Endodermal cell (in vitro differentiated cells): ENCODE measurements at regions not wholly inside any gene's neighbourhood (a gene's known extent, or its start where the extent isn't known, plus 50 kb on each side); places are given as distances from the start of the nearest gene placed in this dataset.

Source experiments
- DNase-seq: peaks from one replicate; pipeline ENCODE4 v3.0.0-alpha.2; 2017
- H3K27ac ChIP-seq: 2 replicates; pipeline ENCODE4 v1.5.1; 2013; ENCODE audit warnings: mild to moderate bottlenecking, low read depth, low read length, moderate library complexity
- H3K27me3 ChIP-seq: 2 replicates; pipeline ENCODE4 v1.6.1; 2013; ENCODE audit warnings: mild to moderate bottlenecking, low read length, moderate library complexity; ENCODE audit not compliant: insufficient read depth, control insufficient read depth, poor library complexity, severe bottlenecking
- H3K36me3 ChIP-seq: 2 replicates; pipeline ENCODE4 v1.7.0; 2013; ENCODE audit warnings: mild to moderate bottlenecking, low read length, moderate library complexity; ENCODE audit not compliant: control insufficient read depth, insufficient read depth
- H3K4me1 ChIP-seq: one replicate; pipeline ENCODE4 v1.7.0; 2013; ENCODE audit warnings: low read length; ENCODE audit not compliant: control insufficient read depth, insufficient read depth
- H3K4me3 ChIP-seq: 2 replicates; pipeline ENCODE4 v1.5.1; 2013; ENCODE audit warnings: mild to moderate bottlenecking, low read length, moderate library complexity
- H3K9ac ChIP-seq: 2 replicates; pipeline ENCODE4 v1.6.1; 2013; ENCODE audit warnings: mild to moderate bottlenecking, low read length, moderate library complexity; ENCODE audit not compliant: poor library complexity, severe bottlenecking; ENCODE audit errors: extremely low read depth
- H3K9me3 ChIP-seq: 2 replicates; pipeline ENCODE4 v1.6.1; 2013; ENCODE audit warnings: mild to moderate bottlenecking, low read length, moderate library complexity; ENCODE audit not compliant: control insufficient read depth
- H3K27ac Mint-ChIP-seq: 2 replicates; pipeline ENCODE4 v1.8.0; 2020; ENCODE audit warnings: mixed read lengths
- H3K27me3 Mint-ChIP-seq: 2 replicates; pipeline ENCODE4 v1.8.0; 2021; ENCODE audit warnings: mild to moderate bottlenecking, mixed read lengths; ENCODE audit not compliant: insufficient read depth
- H3K36me3 Mint-ChIP-seq: 2 replicates; pipeline ENCODE4 v1.8.0; 2020; ENCODE audit warnings: low read depth, mixed read lengths
- H3K4me1 Mint-ChIP-seq: 2 replicates; pipeline ENCODE4 v1.8.0; 2020; ENCODE audit warnings: mixed read lengths
- H3K4me3 Mint-ChIP-seq: 2 replicates; pipeline ENCODE4 v1.8.0; 2020; ENCODE audit warnings: mild to moderate bottlenecking, moderate library complexity, mixed read lengths
- H3K9me3 Mint-ChIP-seq: 2 replicates; pipeline ENCODE4 v1.8.0; 2020; ENCODE audit warnings: mild to moderate bottlenecking, mixed read lengths
- WGBS, 2 experiments: methylation state at CpG; one replicate each; pipeline versions ENCODE4 v1.1.5 to v1.1.7; 2013; ENCODE audit warnings: missing lambda C conversion rate in 2 of 2, mixed read lengths in 1 of 2; ENCODE audit not compliant: insufficient coverage in 1 of 2, insufficient read length in 1 of 2; 5-methylcytosine and 5-hydroxymethylcytosine counted together
- TF ChIP-seq, protein P1 (sequence below): fragments of 200-600 bp; sonication (generic); conservative IDR thresholded peaks from 2 replicates; pipeline ENCODE4 v1.5.0; 2021; ENCODE audit warnings: antibody characterized with exemption, mild to moderate bottlenecking

DNA sequence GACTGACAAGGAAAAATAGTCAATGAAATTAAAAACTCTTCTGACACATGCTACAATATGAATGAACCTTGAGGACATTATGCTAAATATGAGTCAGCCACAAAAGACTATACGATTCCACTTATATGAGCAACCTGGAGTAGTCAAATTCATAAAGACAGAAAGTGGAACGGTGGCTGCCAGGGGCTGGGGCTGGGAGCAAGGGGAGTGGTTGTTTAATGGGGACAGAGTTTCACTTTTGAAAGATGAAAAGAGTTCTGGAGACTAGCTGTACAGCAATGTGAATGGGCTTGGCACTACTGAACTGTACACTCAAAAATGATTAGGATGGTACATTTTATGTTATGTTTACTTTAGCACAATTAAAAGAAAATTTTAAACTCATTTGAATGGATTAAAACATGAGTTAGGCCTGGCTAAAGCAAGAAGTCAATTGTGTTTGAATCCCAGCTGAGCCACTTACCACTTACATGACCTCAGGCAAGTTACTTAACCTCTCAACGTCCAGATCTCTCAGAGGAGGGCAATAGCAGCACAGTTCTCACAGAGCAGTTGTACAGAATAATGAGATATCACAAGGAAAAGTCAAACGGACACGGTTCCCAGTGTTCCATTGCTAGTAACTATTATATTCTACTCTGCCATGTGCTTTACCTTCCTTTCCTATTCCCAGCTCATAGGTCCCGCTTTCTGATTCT, 102.5 kb downstream of the SPTSSA start:
- H3K9me3 Mint-ChIP-seq, result no peaks in the 10 kb centered on the region

DNA sequence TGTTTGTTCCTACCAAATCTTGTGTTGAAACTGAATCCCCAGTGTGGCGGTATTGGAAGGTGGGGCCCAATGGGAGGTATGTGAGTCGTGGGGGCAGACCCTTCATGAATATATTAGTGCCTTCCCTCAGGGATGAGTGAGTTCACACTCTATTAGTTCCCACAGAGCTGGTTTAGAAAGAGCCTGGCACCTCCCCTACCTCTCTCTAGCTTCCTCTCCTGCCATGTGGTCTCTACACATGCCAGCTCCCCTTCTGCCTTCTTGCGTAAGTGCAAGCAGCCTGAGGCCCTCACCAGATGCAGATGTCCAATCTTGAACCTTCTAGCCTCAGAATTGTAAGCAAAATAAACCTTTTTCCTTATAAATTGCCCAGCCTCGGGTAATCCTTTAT, 105.8 kb downstream of the SPTSSA start:
- no peaks in the 10 kb centered on the region for H3K9me3 ChIP-seq
- DNase-seq, result peak; percentile 78
- 81 to 100% methylated on average over 1 to 4 of the region's 4 CpGs for WGBS, 2 experiments
- Mint-ChIP-seq H3K4me3 (no peak overlapping the region), H3K9me3 (no peaks in the 10 kb centered on the region), H3K4me1 (peaks cover 9% of the 10 kb centered on the region), H3K27ac (no peak overlapping the region), H3K36me3 (no peaks in the 10 kb centered on the region), H3K27me3 (no peaks in the 10 kb centered on the region)
- H3K27me3 ChIP-seq, result peaks cover 14% of the 10 kb centered on the region
- no peak overlapping the region for H3K27ac ChIP-seq
- H3K4me3 ChIP-seq, result no peak overlapping the region
- TF ChIP-seq, protein P1, sequence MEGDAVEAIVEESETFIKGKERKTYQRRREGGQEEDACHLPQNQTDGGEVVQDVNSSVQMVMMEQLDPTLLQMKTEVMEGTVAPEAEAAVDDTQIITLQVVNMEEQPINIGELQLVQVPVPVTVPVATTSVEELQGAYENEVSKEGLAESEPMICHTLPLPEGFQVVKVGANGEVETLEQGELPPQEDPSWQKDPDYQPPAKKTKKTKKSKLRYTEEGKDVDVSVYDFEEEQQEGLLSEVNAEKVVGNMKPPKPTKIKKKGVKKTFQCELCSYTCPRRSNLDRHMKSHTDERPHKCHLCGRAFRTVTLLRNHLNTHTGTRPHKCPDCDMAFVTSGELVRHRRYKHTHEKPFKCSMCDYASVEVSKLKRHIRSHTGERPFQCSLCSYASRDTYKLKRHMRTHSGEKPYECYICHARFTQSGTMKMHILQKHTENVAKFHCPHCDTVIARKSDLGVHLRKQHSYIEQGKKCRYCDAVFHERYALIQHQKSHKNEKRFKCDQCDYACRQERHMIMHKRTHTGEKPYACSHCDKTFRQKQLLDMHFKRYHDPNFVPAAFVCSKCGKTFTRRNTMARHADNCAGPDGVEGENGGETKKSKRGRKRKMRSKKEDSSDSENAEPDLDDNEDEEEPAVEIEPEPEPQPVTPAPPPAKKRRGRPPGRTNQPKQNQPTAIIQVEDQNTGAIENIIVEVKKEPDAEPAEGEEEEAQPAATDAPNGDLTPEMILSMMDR, result no peak
- H3K4me1 ChIP-seq, result no peaks in the 10 kb centered on the region
- no peaks in the 10 kb centered on the region for H3K36me3 ChIP-seq
- no peak overlapping the region for H3K9ac ChIP-seq

More for the DNA sequence above, 102.5 kb downstream of the SPTSSA start:
- H3K27me3 Mint-ChIP-seq, result no peaks in the 10 kb centered on the region
- H3K27ac Mint-ChIP-seq, result no peak overlapping the region
- H3K9me3 ChIP-seq, result no peaks in the 10 kb centered on the region
- H3K9ac ChIP-seq, result no peak overlapping the region
- H3K36me3 ChIP-seq, result no peaks in the 10 kb centered on the region
- H3K27me3 ChIP-seq, result peaks cover 12% of the 10 kb centered on the region
- no peaks in the 10 kb centered on the region for H3K4me1 ChIP-seq
- H3K4me1 Mint-ChIP-seq, result peaks cover 2% of the 10 kb centered on the region
- TF ChIP-seq, protein P1, result no peak
- no peak overlapping the region for H3K27ac ChIP-seq
- no peaks in the 10 kb centered on the region for H3K36me3 Mint-ChIP-seq
- DNase-seq, result no peak
- H3K4me3 ChIP-seq, result no peak overlapping the region
- H3K4me3 Mint-ChIP-seq, result no peak overlapping the region
- 59 to 67% methylated on average over 3 to 6 of the region's 6 CpGs for WGBS, 2 experiments

DNA sequence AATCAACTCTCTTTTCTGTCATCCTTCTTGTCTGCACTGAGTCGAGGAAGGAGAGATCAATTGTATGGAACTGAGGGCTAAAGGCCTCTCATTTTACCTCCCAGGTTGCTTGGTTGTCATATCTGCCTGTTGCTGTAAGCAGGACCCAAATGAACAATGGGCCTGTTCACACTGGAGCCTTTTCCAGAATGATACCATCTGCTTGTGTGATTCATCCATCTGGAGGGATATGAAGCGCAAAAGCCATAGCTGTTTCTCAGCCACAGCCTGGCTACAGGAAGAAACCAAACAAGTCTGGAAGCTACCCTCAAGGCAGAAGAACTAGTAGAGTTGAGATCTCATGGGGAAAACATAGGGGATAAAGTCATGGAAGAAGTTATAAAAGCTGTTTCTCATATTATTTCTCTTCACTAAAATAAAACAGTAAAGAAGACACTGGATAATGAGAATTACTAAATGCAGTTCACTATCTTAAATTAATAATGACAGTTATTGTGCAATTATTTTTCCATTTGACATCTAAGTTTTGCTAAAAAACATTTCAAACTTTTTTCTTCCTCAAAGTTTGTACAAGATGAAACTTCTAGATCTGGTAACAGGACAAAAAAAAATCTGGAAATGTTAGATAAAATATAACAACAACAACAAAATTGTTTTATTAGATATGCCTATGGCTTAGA, 106.3 kb downstream of the SPTSSA start:
- no peaks in the 10 kb centered on the region for H3K9me3 Mint-ChIP-seq
- 94 to 100% methylated on average over 2 of the region's 2 CpGs for WGBS, 2 experiments

More for the DNA sequence above, 106.3 kb downstream of the SPTSSA start:
- no peak for DNase-seq
- Mint-ChIP-seq H3K27me3 (no peaks in the 10 kb centered on the region), H3K27ac (no peak overlapping the region), H3K4me3 (no peak overlapping the region), H3K36me3 (no peaks in the 10 kb centered on the region), H3K4me1 (peaks cover 9% of the 10 kb centered on the region)
- Histone ChIP-seq H3K4me3 (no peak overlapping the region), H3K4me1 (no peaks in the 10 kb centered on the region), H3K9me3 (no peaks in the 10 kb centered on the region), H3K27me3 (peaks cover 14% of the 10 kb centered on the region), H3K9ac (no peak overlapping the region), H3K36me3 (no peaks in the 10 kb centered on the region), H3K27ac (no peak overlapping the region)
- TF ChIP-seq, protein P1, result no peak
